H54 (cell line): ENCODE measurements at regions not wholly inside any gene's neighbourhood (a gene's known extent, or its start where the extent isn't known, plus 50 kb on each side); places are given as distances from the start of the nearest gene placed in this dataset.
"Not testable (repeated sequence)": the region's sequence is repeated elsewhere in the genome, so short reads cannot be mapped to it uniquely, and the experiment has no call there.

Experiments
- DNase-seq: peaks from one replicate; pipeline ENCODE4 v3.0.0; 2011; ENCODE audit warnings: low spot score, mixed read lengths; ENCODE audit not compliant: insufficient read length
- FAIRE-seq: peaks from 3 replicates; lab custom pipeline; 2011; peaks lifted over from hg19 to GRCh38; lab: Jason Lieb, UNC
- POLR2A ChIP-seq: IDR thresholded peaks from 2 replicates; pipeline ENCODE4 v1.6.1; 2011; ENCODE audit warnings: low read depth, mild to moderate bottlenecking, low read length

GRCh38 chr5:13382232-13382631 is 562.3 kb downstream of the DNAH5 start:
- FAIRE-seq: no peak
- TF ChIP-seq POLR2A: no peak
- no peak for DNase-seq

- DNase-seq: no peak
- no peak for FAIRE-seq
- no peak for TF ChIP-seq POLR2A
These were observed 566.4 kb downstream of the DNAH5 start for GRCh38 chr5:13378091-13378490.

- no peak for TF ChIP-seq POLR2A
- no peak for DNase-seq
- FAIRE-seq: peak; percentile 81
These were observed 585.1 kb downstream of the DNAH5 start for GRCh38 chr5:13359344-13359743.

GRCh38 chr5:13358342-13358741 is 586.1 kb downstream of the DNAH5 start:
- no peak for TF ChIP-seq POLR2A
- FAIRE-seq: no peak
- DNase-seq: no peak

DNA sequence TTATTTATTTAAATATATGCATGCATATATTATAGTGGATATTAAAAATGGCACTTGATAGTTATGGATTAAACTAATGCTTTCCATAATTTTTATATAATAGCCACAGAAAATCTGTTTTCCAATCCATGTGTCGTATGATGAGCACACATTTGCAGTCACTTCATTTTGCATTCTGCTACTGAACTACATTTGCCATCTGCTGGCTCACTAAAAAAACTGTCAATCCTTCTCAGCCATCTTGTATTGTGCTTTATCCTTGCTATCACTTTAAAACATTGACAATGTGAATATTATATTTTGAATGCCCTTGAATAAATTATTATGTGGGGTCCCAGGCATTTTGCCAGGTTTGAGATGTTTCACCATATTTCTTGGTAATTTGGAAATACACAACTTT is 586.6 kb downstream of the DNAH5 start:
- FAIRE-seq (no peak), DNase-seq (no peak)
- no peak for TF ChIP-seq POLR2A

GRCh38 chr5:13356226-13356625 is 588.3 kb downstream of the DNAH5 start:
- FAIRE-seq: no peak
- DNase-seq: no peak
- no peak for TF ChIP-seq POLR2A

DNA sequence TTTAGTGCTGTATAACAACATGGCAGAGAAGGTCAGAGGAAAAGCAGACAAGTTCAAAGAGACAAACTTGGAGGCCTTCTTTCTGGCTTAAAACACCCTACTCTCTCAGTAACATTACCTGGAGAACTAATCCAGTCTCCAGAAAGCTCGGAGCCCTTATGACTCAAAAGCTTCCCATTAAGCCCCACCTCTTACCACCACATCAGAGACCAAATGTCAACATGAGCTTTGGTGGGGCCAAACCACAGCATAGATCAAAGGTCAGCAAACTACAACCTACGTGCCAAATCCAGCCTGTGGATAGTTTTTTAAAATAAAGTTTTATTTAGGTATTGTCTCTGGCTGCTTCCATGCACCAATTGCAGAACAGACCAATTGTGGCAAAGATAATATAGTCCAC is 589.9 kb downstream of the DNAH5 start:
- FAIRE-seq (no peak), DNase-seq (no peak)
- TF ChIP-seq POLR2A: no peak

GRCh38 chr5:13350767-13351166 is 593.7 kb downstream of the DNAH5 start:
- TF ChIP-seq POLR2A: no peak
- DNase-seq (no peak), FAIRE-seq (peak; percentile 45)

- no peak for TF ChIP-seq POLR2A
- DNase-seq (no peak), FAIRE-seq (no peak)
These were observed 595.9 kb downstream of the DNAH5 start for GRCh38 chr5:13348568-13348967.

- DNase-seq (no peak), FAIRE-seq (no peak)
- TF ChIP-seq POLR2A: no peak
These were observed 598.1 kb downstream of the DNAH5 start for GRCh38 chr5:13346401-13346800.

DNA sequence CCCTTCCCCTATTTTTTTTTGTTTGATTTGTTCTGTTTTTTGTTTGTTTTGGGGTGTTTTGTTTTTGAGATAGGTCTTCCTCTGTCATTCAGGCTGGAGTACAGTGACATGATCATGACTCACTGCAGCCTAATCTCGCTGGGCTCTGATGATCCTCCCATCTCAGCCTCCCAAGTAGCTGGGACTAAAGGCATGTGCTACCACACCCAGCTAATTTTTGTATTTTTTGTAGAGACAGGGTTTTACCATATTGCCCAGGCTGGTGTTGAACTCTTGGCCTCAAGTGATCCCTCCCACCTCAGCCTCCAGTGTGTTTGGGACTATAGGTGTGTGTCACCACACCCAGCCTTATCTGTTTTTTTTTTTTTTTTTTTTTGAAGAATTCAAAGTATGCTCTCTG is 605.4 kb downstream of the DNAH5 start:
- no peak for FAIRE-seq

GRCh38 chr5:13335026-13335425 is 609.5 kb downstream of the DNAH5 start:
- DNase-seq, FAIRE-seq: not testable (repeated sequence)

More for the DNA sequence above, 605.4 kb downstream of the DNAH5 start:
- no peak for DNase-seq
- no peak for TF ChIP-seq POLR2A

DNA sequence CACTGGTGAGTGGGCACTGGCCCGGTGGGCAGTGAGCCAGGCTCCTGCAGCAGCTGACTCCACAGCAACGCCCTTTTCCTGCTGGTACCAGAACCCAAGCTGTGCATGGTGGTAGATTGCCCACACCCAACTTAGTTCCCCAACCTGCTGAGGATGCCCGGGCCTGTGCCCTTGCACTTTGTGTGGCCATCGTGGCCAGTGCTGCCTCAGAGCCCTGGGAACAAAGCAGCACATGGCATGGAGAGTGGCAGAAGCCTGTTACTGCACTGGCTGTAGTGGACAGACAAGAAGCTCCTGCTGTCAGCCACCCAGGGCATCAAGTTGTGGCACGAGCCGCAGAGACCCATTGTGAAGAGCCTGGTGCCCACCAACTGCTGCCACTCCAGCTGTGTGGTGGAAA is 612.9 kb downstream of the DNAH5 start:
- no peak for TF ChIP-seq POLR2A
- FAIRE-seq: no peak
- no peak for DNase-seq

DNA sequence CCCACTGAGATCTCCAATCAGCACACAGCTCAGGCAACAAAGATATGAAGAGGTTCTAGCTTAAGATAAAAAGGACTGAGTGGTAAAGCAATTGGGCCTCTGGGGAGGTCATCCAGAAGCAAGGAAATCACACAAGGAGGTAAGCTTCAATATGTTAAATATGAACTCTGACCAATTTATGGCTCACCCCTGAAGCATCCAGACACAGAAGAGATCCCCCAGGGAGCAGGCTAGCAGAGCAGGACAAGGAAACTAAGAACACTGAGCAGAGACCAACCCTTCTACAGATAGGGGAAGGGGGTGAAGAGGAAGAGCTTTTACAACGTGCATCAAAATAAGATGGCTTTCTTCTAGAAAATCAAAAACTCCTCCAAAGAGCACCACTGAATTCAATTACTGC is 616.2 kb downstream of the DNAH5 start:
- TF ChIP-seq POLR2A: no peak
- no peak for FAIRE-seq
- DNase-seq: no peak

DNA sequence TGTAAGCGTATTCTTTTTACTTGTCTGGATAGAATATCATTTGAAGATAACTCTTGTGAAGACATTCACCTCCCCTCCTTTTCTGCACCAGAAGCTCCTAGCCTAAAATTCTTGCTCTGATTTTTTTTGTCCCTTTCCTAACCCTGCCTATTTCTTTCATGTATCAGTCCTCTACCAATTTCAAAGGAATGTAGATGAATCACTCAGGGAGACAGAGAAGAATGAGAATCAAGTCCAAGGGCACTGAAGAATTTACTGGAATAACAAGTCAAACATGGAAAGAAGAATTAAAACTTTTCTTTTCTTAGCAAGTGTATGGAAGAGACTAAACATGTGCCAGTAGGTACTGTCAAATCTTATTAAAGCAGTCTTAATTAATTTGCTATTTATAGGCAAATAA is 618.7 kb downstream of the DNAH5 start:
- FAIRE-seq (no peak), DNase-seq (no peak)
- no peak for TF ChIP-seq POLR2A

GRCh38 chr5:13322769-13323168 is 621.7 kb downstream of the DNAH5 start:
- TF ChIP-seq POLR2A: no peak
- no peak for FAIRE-seq
- DNase-seq: no peak
